H1 (cell line): ENCODE measurements at regions not wholly inside any gene's neighbourhood (a gene's known extent, or its start where the extent isn't known, plus 50 kb on each side); places are given as distances from the start of the nearest gene placed in this dataset.

Experiments used
- CTCF ChIA-PET: fragments of 300-600 bp; sonication (Branson Sonifier 250); formaldehyde crosslinking; loops from one replicate; lab custom pipeline; 2021; ENCODE audit not compliant: partially characterized antibody; lab: Charles Lee
- POLR2A ChIA-PET: fragments of 300-600 bp; sonication (Branson Sonifier 250); formaldehyde crosslinking; loops from one replicate; lab custom pipeline; 2021; ENCODE audit warnings: inconsistent platforms; ENCODE audit not compliant: partially characterized antibody; lab: Charles Lee
- DNase-seq, 2 experiments: peaks; one replicate each; pipeline versions ENCODE4 v3.0.0 to v3.0.0-alpha.2; 2010 to 2022; ENCODE audit warnings: low spot score in 2 of 2, low read depth in 1 of 2, mixed read lengths in 1 of 2
- FAIRE-seq: peaks from 2 replicates; lab custom pipeline; 2011; peaks lifted over from hg19 to GRCh38; lab: Jason Lieb, UNC
- H2AFZ ChIP-seq: 2 replicates; pipeline ENCODE4 v1.8.1; 2012; ENCODE audit warnings: low read length, inconsistent platforms
- H2AK5ac ChIP-seq: 2 replicates; pipeline ENCODE4 v1.6.1; 2013; ENCODE audit warnings: low read depth, low read length
- H2BK120ac ChIP-seq: replicated peaks from 2 replicates; pipeline ENCODE3; 2013; ENCODE audit warnings: low read depth, low read length, inconsistent platforms
- H2BK12ac ChIP-seq: 2 replicates; pipeline ENCODE4 v1.6.1; 2013; ENCODE audit warnings: low read depth, low read length
- H2BK15ac ChIP-seq: 2 replicates; pipeline ENCODE4 v1.6.1; 2013; ENCODE audit warnings: low read length
- H2BK20ac ChIP-seq: 2 replicates; pipeline ENCODE4 v1.6.1; 2013; ENCODE audit warnings: low read length
- H2BK5ac ChIP-seq: 2 replicates; pipeline ENCODE4 v1.6.1; 2013; ENCODE audit warnings: low read depth, low read length
- H3K14ac ChIP-seq: 2 replicates; pipeline ENCODE4 v1.6.1; 2013; ENCODE audit warnings: inconsistent platforms; ENCODE audit not compliant: insufficient read length
- H3K18ac ChIP-seq: 2 replicates; pipeline ENCODE4 v1.6.1; 2013; ENCODE audit warnings: low read length; ENCODE audit errors: extremely low read depth
- H3K23ac ChIP-seq: 2 replicates; pipeline ENCODE4 v1.6.1; 2013; ENCODE audit warnings: inconsistent platforms; ENCODE audit not compliant: insufficient read length
- H3K23me2 ChIP-seq: 2 replicates; pipeline ENCODE4 v1.6.1; 2013; ENCODE audit warnings: low read depth, low read length
- H3K27ac ChIP-seq: 2 replicates; pipeline ENCODE4 v1.6.1; 2011; ENCODE audit warnings: low read depth, low read length, inconsistent platforms
- H3K27me3 ChIP-seq, 4 experiments: replicated peaks in 1 of 4; 1 replicate in 1 of 4; 2 replicates in 3 of 4; pipeline versions ENCODE4 v1.6.1 to v1.8.1; 2011 to 2013; ENCODE audit warnings: low read length in 3 of 4, mild to moderate bottlenecking in 3 of 4, inconsistent platforms in 2 of 4, mixed read lengths in 2 of 4, moderate library complexity in 1 of 4; ENCODE audit not compliant: control insufficient read depth in 3 of 4, insufficient read depth in 3 of 4; ENCODE audit errors: extremely low read depth in 1 of 4
- H3K36me3 ChIP-seq, 4 experiments: 2 replicates each; pipeline versions ENCODE4 v1.6.1 to v1.8.1; 2011 to 2013; ENCODE audit warnings: mild to moderate bottlenecking in 4 of 4, low read length in 3 of 4, moderate library complexity in 2 of 4, control low read depth in 1 of 4, inconsistent platforms in 1 of 4; ENCODE audit not compliant: insufficient read depth in 4 of 4, control insufficient read depth in 2 of 4
- H3K4ac ChIP-seq: replicated peaks from 2 replicates; pipeline ENCODE3; 2013; ENCODE audit warnings: low read length, low read depth, mixed read lengths, inconsistent platforms; ENCODE audit not compliant: insufficient read length
- H3K4me1 ChIP-seq, 4 experiments: replicated peaks in 1 of 4; 1 replicate in 1 of 4; 2 replicates in 3 of 4; pipeline versions ENCODE4 v1.6.1 to v1.8.1; 2011 to 2013; ENCODE audit warnings: low read length in 3 of 4, inconsistent platforms in 2 of 4, mixed read lengths in 1 of 4; ENCODE audit not compliant: insufficient read depth in 4 of 4, control insufficient read depth in 3 of 4
- H3K4me2 ChIP-seq, 2 experiments: 2 replicates each; pipeline versions ENCODE4 v1.6.1 to v1.8.1; 2011 to 2013; ENCODE audit warnings: low read depth in 2 of 2, low read length in 2 of 2, control low read depth in 1 of 2, inconsistent platforms in 1 of 2, mild to moderate bottlenecking in 1 of 2; ENCODE audit not compliant: insufficient read depth in 1 of 2
- H3K4me3 ChIP-seq, 4 experiments: fragments of 200-600, 300-600 bp in 1 of 4; sonication (generic), shearing (Covaris generic), sonication (Bioruptor Twin) in 1 of 4; 2 replicates each; pipeline versions ENCODE4 v1.5.1 to v1.8.1; 2011 to 2016; ENCODE audit warnings: low read length in 4 of 4, low read depth in 3 of 4, control low read depth in 2 of 4, inconsistent platforms in 2 of 4, mild to moderate bottlenecking in 2 of 4, mixed read lengths in 1 of 4, moderate library complexity in 1 of 4; ENCODE audit not compliant: insufficient read depth in 2 of 4; ENCODE audit errors: extremely low read depth in 1 of 4
- H3K56ac ChIP-seq: replicated peaks from 2 replicates; pipeline ENCODE3; 2013; ENCODE audit warnings: low read depth, mild to moderate bottlenecking, mixed read lengths, low read length, inconsistent platforms; ENCODE audit not compliant: insufficient read length
- H3K79me1 ChIP-seq: 2 replicates; pipeline ENCODE4 v1.6.1; 2013; ENCODE audit warnings: low read depth, low read length, control low read depth
- H3K79me2 ChIP-seq, 2 experiments: 2 replicates each; pipeline versions ENCODE4 v1.6.1 to v1.8.1; 2012 to 2013; ENCODE audit warnings: low read length in 2 of 2, mild to moderate bottlenecking in 2 of 2, inconsistent platforms in 1 of 2; ENCODE audit not compliant: insufficient read depth in 2 of 2, control insufficient read depth in 1 of 2
- H3K9ac ChIP-seq, 4 experiments: replicated peaks in 1 of 4; 1 replicate in 1 of 4; 2 replicates in 3 of 4; pipeline versions ENCODE4 v1.6.1 to v1.8.1; 2011 to 2013; ENCODE audit warnings: low read depth in 3 of 4, low read length in 3 of 4, control low read depth in 2 of 4, mild to moderate bottlenecking in 2 of 4, moderate library complexity in 2 of 4, inconsistent platforms in 1 of 4; ENCODE audit errors: extremely low read depth in 1 of 4
- H3K9me3 ChIP-seq, 2 experiments: 2 replicates each; pipeline versions ENCODE4 v1.6.1 to v1.8.1; 2012 to 2013; ENCODE audit warnings: mild to moderate bottlenecking in 2 of 2, moderate library complexity in 2 of 2, control low read depth in 1 of 2, inconsistent platforms in 1 of 2, low read depth in 1 of 2, low read length in 1 of 2, mixed read lengths in 1 of 2; ENCODE audit not compliant: insufficient read depth in 2 of 2
- H4K20me1 ChIP-seq, 2 experiments: replicated peaks in 1 of 2; 2 replicates each; pipeline versions ENCODE3 to v1.8.1; 2011 to 2013; ENCODE audit warnings: inconsistent platforms in 2 of 2, low read length in 2 of 2, mild to moderate bottlenecking in 1 of 2; ENCODE audit not compliant: insufficient read depth in 2 of 2, control insufficient read depth in 1 of 2
- H4K5ac ChIP-seq: 2 replicates; pipeline ENCODE4 v1.6.1; 2013; ENCODE audit warnings: low read length, low read depth, mixed read lengths, inconsistent platforms; ENCODE audit not compliant: insufficient read length
- H4K8ac ChIP-seq: 2 replicates; pipeline ENCODE4 v1.8.0; 2013; ENCODE audit warnings: mild to moderate bottlenecking, moderate library complexity, low read length, inconsistent platforms; ENCODE audit not compliant: insufficient read depth; ENCODE audit errors: extremely low read depth
- H4K91ac ChIP-seq: replicated peaks from 2 replicates; pipeline ENCODE3; 2013; ENCODE audit warnings: low read length, mixed read lengths, inconsistent platforms; ENCODE audit not compliant: insufficient read length
- CTCF ChIP-seq, 3 experiments: IDR thresholded peaks; 1 replicate in 2 of 3; 2 replicates in 1 of 3; pipeline versions ENCODE4 v1.5.1 to v1.6.1; 2011; ENCODE audit warnings: low read length in 3 of 3, mild to moderate bottlenecking in 3 of 3, inconsistent platforms in 2 of 3, low read depth in 1 of 3, moderate library complexity in 1 of 3; ENCODE audit not compliant: insufficient read depth in 1 of 3; ENCODE audit errors: control extremely low read depth in 1 of 3
- E2F6 ChIP-seq: IDR thresholded peaks from 2 replicates; pipeline ENCODE4 v1.6.1; 2012; ENCODE audit warnings: inconsistent platforms
- EP300 ChIP-seq, 2 experiments: IDR thresholded peaks; 1 replicate in 1 of 2; 2 replicates in 1 of 2; pipeline ENCODE4 v1.6.1; 2011 to 2012; ENCODE audit warnings: low read depth in 2 of 2, low read length in 2 of 2, mild to moderate bottlenecking in 2 of 2, borderline replicate concordance in 1 of 2, inconsistent platforms in 1 of 2, moderate library complexity in 1 of 2
- HDAC6 ChIP-seq: IDR thresholded peaks from one replicate; pipeline ENCODE4 v1.7.1; 2012; ENCODE audit warnings: low read depth, mild to moderate bottlenecking, inconsistent platforms, low read length, moderate library complexity
- JUND ChIP-seq: IDR thresholded peaks from 2 replicates; pipeline ENCODE4 v1.6.1; 2011; ENCODE audit warnings: mild to moderate bottlenecking, improper control_type of control experiment, low read length
- NANOG ChIP-seq: IDR thresholded peaks from 2 replicates; pipeline ENCODE4 v1.6.1; 2011; ENCODE audit warnings: low read length, low read depth, mild to moderate bottlenecking, inconsistent platforms; ENCODE audit not compliant: insufficient read depth, poor library complexity, severe bottlenecking
- RXRA ChIP-seq: IDR thresholded peaks from 2 replicates; pipeline ENCODE4 v1.6.1; 2011; ENCODE audit warnings: low read depth, mild to moderate bottlenecking, low read length, moderate library complexity; ENCODE audit not compliant: insufficient read depth
- SIX5 ChIP-seq: IDR thresholded peaks from 2 replicates; pipeline ENCODE4 v1.6.1; 2011; ENCODE audit warnings: mild to moderate bottlenecking, low read depth, low read length
- YY1 ChIP-seq: IDR thresholded peaks from 2 replicates; pipeline ENCODE4 v1.6.1; 2011; ENCODE audit warnings: low read depth, mild to moderate bottlenecking, low read length
- ZNF274 ChIP-seq: IDR thresholded peaks from 2 replicates; pipeline ENCODE4 v1.7.0; 2012; ENCODE audit warnings: low read length, borderline replicate concordance; ENCODE audit errors: extremely low read depth
- WGBS, 2 experiments: shearing (Covaris generic) in 1 of 2; methylation state at CpG; one replicate each; pipeline versions ENCODE4 v1.1.6 to v1.1.7; 2013 to 2015; ENCODE audit warnings: low lambda C conversion rate in 2 of 2, mixed read lengths in 2 of 2, inconsistent platforms in 1 of 2, low coverage in 1 of 2, missing lambda C conversion rate in 1 of 2; ENCODE audit not compliant: insufficient replicate concordance in 2 of 2, insufficient coverage in 1 of 2, insufficient read length in 1 of 2; ENCODE audit errors: extremely low coverage in 1 of 2, missing lambda C conversion rate in 1 of 2; 5-methylcytosine and 5-hydroxymethylcytosine counted together
- TF ChIP-seq, protein P1 (sequence below): IDR thresholded peaks from 2 replicates; pipeline ENCODE4 v1.6.1; 2012; ENCODE audit warnings: inconsistent platforms

GRCh38 chr21:35372201-35372600 lies 323.1 kb upstream of the RUNX1 start:
- whole genome bisulfite sequencing, 2 experiments, result 88% methylated on average over 5 of the region's 5 CpGs; no CpG with 5 or more reads in 1 of the 2 experiments
- no peaks in the 10 kb centered on the region for H3K79me1 ChIP-seq
- H3K4me1 ChIP-seq, result peaks cover 0 to 3% (median 2%) of the 10 kb centered on the region in 4 experiments; a peak in 1 of 7 replicates
- no peak overlapping the region for H3K18ac ChIP-seq
- H3K9ac ChIP-seq, result no peak overlapping the region
- H4K8ac ChIP-seq, result no peak overlapping the region
- no peaks in the 10 kb centered on the region for H3K36me3 ChIP-seq
- H2BK12ac ChIP-seq, result no peak overlapping the region
- FAIRE-seq (no peak), DNase-seq (no peak)
- H2BK15ac ChIP-seq, result no peak overlapping the region
- no peak overlapping the region for H3K23ac ChIP-seq
- H3K23me2 ChIP-seq, result no peaks in the 10 kb centered on the region
- H2BK20ac ChIP-seq, result no peak overlapping the region
- no peaks in the 10 kb centered on the region for H3K79me2 ChIP-seq
- no peak overlapping the region for H2BK5ac ChIP-seq
- no peak overlapping the region for H4K5ac ChIP-seq
- no peak overlapping the region for H2BK120ac ChIP-seq
- no peak overlapping the region for H3K4me3 ChIP-seq
- no peaks in the 10 kb centered on the region for H3K27me3 ChIP-seq
- H3K4ac ChIP-seq, result no peak overlapping the region
- ChIA-PET CTCF (no interaction called here), POLR2A (no interaction called here)
- H3K56ac ChIP-seq, result no peak overlapping the region
- no peak overlapping the region for H3K4me2 ChIP-seq
- no peak overlapping the region for H4K91ac ChIP-seq
- H3K27ac ChIP-seq, result no peak overlapping the region
- H4K20me1 ChIP-seq, result no peaks in the 10 kb centered on the region
- H3K14ac ChIP-seq, result no peak overlapping the region
- H2AFZ ChIP-seq, result no peak overlapping the region
- no peaks in the 10 kb centered on the region for H3K9me3 ChIP-seq
- no peak overlapping the region for H2AK5ac ChIP-seq
- no peak for TF ChIP-seq YY1
- no peak for TF ChIP-seq RXRA
- TF ChIP-seq SIX5, result no peak
- TF ChIP-seq CTCF (IDR thresholded peaks at IDR 0.05; ENCODE audit: control extremely low read depth in 1 of 3, insufficient read depth in 1 of 3, low read depth in 1 of 3, low read length in 3 of 3), result no peak
- no peak for TF ChIP-seq NANOG
- TF ChIP-seq HDAC6, result no peak
- TF ChIP-seq ZNF274, result no peak
- TF ChIP-seq, protein P1, sequence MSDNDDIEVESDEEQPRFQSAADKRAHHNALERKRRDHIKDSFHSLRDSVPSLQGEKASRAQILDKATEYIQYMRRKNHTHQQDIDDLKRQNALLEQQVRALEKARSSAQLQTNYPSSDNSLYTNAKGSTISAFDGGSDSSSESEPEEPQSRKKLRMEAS, result no peak
- no peak for TF ChIP-seq EP300 (IDR thresholded peaks at IDR 0.05; ENCODE audit: borderline replicate concordance in 1 of 2, low read depth in 2 of 2, low read length in 2 of 2)
- no peak for TF ChIP-seq E2F6
- no peak for TF ChIP-seq JUND
